OCI-LY7 (cell line): ENCODE measurements at regions not wholly inside any gene's neighbourhood (a gene's known extent, or its start where the extent isn't known, plus 50 kb on each side); places are given as distances from the start of the nearest gene placed in this dataset.

ENCODE experiments used
- BruUV-seq: library from RNA; stranded (reverse); fragments of 400-500 nt; replicated peaks from 2 replicates; lab custom pipeline; 2021; lab: Mats Ljungman, UMichigan
- CTCF ChIA-PET: fragments of 300-600 bp; sonication (Branson Sonifier 250); formaldehyde crosslinking; loops from one replicate; lab custom pipeline; 2022; ENCODE audit warnings: antibody characterized with exemption; ENCODE audit not compliant: unreplicated experiment; lab: Charles Lee
- POLR2A ChIA-PET: fragments of 300-600 bp; sonication (Branson Sonifier 250); formaldehyde crosslinking; loops from one replicate; lab custom pipeline; 2022; ENCODE audit warnings: antibody characterized with exemption; lab: Charles Lee
- DNase-seq: peaks from one replicate; pipeline ENCODE4 v3.0.0-alpha.2; 2015; ENCODE audit warnings: low spot score
- H2AFZ ChIP-seq: fragments of 200-600 bp; sonication (generic), shearing (Covaris generic); 2 replicates; pipeline ENCODE4 v1.6.1; 2014; ENCODE audit warnings: mild to moderate bottlenecking, antibody characterized with exemption, low read length, moderate library complexity
- H3K27ac ChIP-seq: fragments of 200-600 bp; sonication (generic); 2 replicates; pipeline ENCODE4 v1.5.1; 2014; ENCODE audit warnings: mixed run types, low read depth, mild to moderate bottlenecking, moderate library complexity, low read length, inconsistent platforms; ENCODE audit not compliant: poor library complexity, severe bottlenecking
- H3K36me3 ChIP-seq: fragments of 200-600 bp; sonication (generic); 2 replicates; pipeline ENCODE4 v1.6.1; 2014; ENCODE audit warnings: mild to moderate bottlenecking, antibody characterized with exemption, low read length, moderate library complexity, mixed read lengths; ENCODE audit not compliant: insufficient read depth
- H3K4me1 ChIP-seq: fragments of 200-600 bp; sonication (generic); 2 replicates; pipeline ENCODE4 v1.5.1; 2014; ENCODE audit warnings: mild to moderate bottlenecking, low read length; ENCODE audit not compliant: insufficient read depth, poor library complexity, severe bottlenecking
- H3K4me2 ChIP-seq: fragments of 200-600 bp; sonication (generic); 2 replicates; pipeline ENCODE4 v1.6.1; 2014; ENCODE audit warnings: mild to moderate bottlenecking, low read length
- H3K4me3 ChIP-seq: fragments of 200-600 bp; sonication (generic); 2 replicates; pipeline ENCODE4 v1.5.1; 2014; ENCODE audit warnings: mild to moderate bottlenecking, low read depth, low read length; ENCODE audit not compliant: poor library complexity, severe bottlenecking
- H3K79me2 ChIP-seq: fragments of 200-600 bp; sonication (generic); 2 replicates; pipeline ENCODE4 v1.6.1; 2016; ENCODE audit warnings: low read depth, mild to moderate bottlenecking, low read length, moderate library complexity, mixed read lengths; ENCODE audit not compliant: insufficient read depth
- H3K9me2 ChIP-seq: fragments of 200-600 bp; sonication (generic); 2 replicates; pipeline ENCODE4 v1.6.1; 2016; ENCODE audit warnings: mild to moderate bottlenecking, low read length, mixed read lengths; ENCODE audit not compliant: insufficient read depth
- H3K9me3 ChIP-seq: fragments of 200-600 bp; sonication (generic); 2 replicates; pipeline ENCODE4 v1.6.1; 2014; ENCODE audit warnings: mild to moderate bottlenecking, mixed run types, low read length, mixed read lengths
- H4K20me1 ChIP-seq: fragments of 200-600 bp; sonication (generic); 2 replicates; pipeline ENCODE4 v1.6.1; 2014; ENCODE audit warnings: mild to moderate bottlenecking, antibody characterized with exemption, low read length, moderate library complexity, mixed read lengths; ENCODE audit not compliant: insufficient read depth
- CTCF ChIP-seq: fragments of 200-600 bp; sonication (generic); conservative IDR thresholded peaks from 2 replicates; pipeline ENCODE4 v1.5.1; 2014; ENCODE audit warnings: mild to moderate bottlenecking, antibody characterized with exemption, low read length, moderate library complexity, mixed read lengths
- EZH2phosphoT487 ChIP-seq: fragments of 200-600 bp; sonication (generic); IDR thresholded peaks from 2 replicates; pipeline ENCODE4 v1.6.1; 2018; ENCODE audit warnings: low read depth, borderline replicate concordance, mild to moderate bottlenecking, mixed run types, antibody characterized with exemption, low read length, moderate library complexity, mixed read lengths
- intact Hi-C: fragments of 100-400 bp; cut with micrococcal nuclease; formaldehyde crosslinking; loops from one replicate; pipeline ENCODE4 v1.10.0; 2022; ENCODE audit not compliant: unreplicated experiment

- no peak overlapping the region for H3K27ac ChIP-seq
- ChIA-PET CTCF (no interaction called here), POLR2A (no interaction called here)
- TF ChIP-seq EZH2phosphoT487 (no peak), CTCF (no peak)
- H3K4me1 ChIP-seq, result no peaks in the 10 kb centered on the region
- no peak overlapping the region for H3K4me2 ChIP-seq
- no peak for DNase-seq
- no peaks in the 10 kb centered on the region for H3K79me2 ChIP-seq
- no peaks in the 10 kb centered on the region for H4K20me1 ChIP-seq
- no peaks in the 10 kb centered on the region for H3K9me3 ChIP-seq
- intact Hi-C loops, result no loop called here
- no peaks in the 10 kb centered on the region for H3K9me2 ChIP-seq
- no peak overlapping the region for H3K4me3 ChIP-seq
- H3K36me3 ChIP-seq, result no peaks in the 10 kb centered on the region
- H2AFZ ChIP-seq, result no peak overlapping the region
- BruUV-seq, result no TSS peak
Observed at GRCh38 chr6:140747114-140747513, 1372.7 kb upstream of the CITED2 start.

- ChIA-PET POLR2A (interaction anchor here (0.7 kb wide), 1 partner anchor 41 kb away, joined by 3 read pairs; no protein-coding TSS in a partner anchor), CTCF (no interaction called here)
- intact Hi-C loops, result no loop called here
- no peak for DNase-seq
- H3K36me3 ChIP-seq, result no peaks in the 10 kb centered on the region
- H3K4me2 ChIP-seq, result no peak overlapping the region
- TF ChIP-seq EZH2phosphoT487 (no peak), CTCF (no peak)
- no peaks in the 10 kb centered on the region for H4K20me1 ChIP-seq
- no peak overlapping the region for H3K27ac ChIP-seq
- H3K9me2 ChIP-seq, result no peaks in the 10 kb centered on the region
- H3K9me3 ChIP-seq, result no peaks in the 10 kb centered on the region
- H3K4me3 ChIP-seq, result no peak overlapping the region
- H3K4me1 ChIP-seq, result peaks cover 6% of the 10 kb centered on the region
- no TSS peak for BruUV-seq
- no peak overlapping the region for H2AFZ ChIP-seq
- H3K79me2 ChIP-seq, result no peaks in the 10 kb centered on the region
Observed at GRCh38 chr6:140744659-140745320, 1370.3 kb upstream of the CITED2 start.

GRCh38 chr6:140736231-140736630, 1361.8 kb upstream of the CITED2 start:
- DNase-seq, result no peak
- ChIA-PET POLR2A (interaction anchor here (0.7 kb wide), 1 partner anchor 104 kb away, joined by 3 read pairs; no protein-coding TSS in a partner anchor), CTCF (no interaction called here)
- H3K36me3 ChIP-seq, result no peaks in the 10 kb centered on the region
- H3K9me3 ChIP-seq, result no peaks in the 10 kb centered on the region
- no peaks in the 10 kb centered on the region for H4K20me1 ChIP-seq
- H3K4me1 ChIP-seq, result peaks cover under 1% of the 10 kb centered on the region
- H3K27ac ChIP-seq, result no peak overlapping the region
- intact Hi-C loops, result no loop called here
- no peaks in the 10 kb centered on the region for H3K9me2 ChIP-seq
- H3K4me2 ChIP-seq, result no peak overlapping the region
- no peaks in the 10 kb centered on the region for H3K79me2 ChIP-seq
- no peak overlapping the region for H2AFZ ChIP-seq
- no peak overlapping the region for H3K4me3 ChIP-seq
- TF ChIP-seq CTCF (no peak), EZH2phosphoT487 (no peak)
- BruUV-seq, result no TSS peak
